ENCODE measurements at regions not wholly inside any gene's neighbourhood (a gene's known extent, or its start where the extent isn't known, plus 50 kb on each side); places are given as distances from the start of the nearest gene placed in this dataset.
"Not testable (repeated sequence)": the region's sequence is repeated elsewhere in the genome, so short reads cannot be mapped to it uniquely, and the experiment has no call there.

GRCh38 chr3:171982828-171983227, 56.5 kb upstream of the FNDC3B start:
- no peak for DNase-seq

- DNase-seq: not testable (repeated sequence)
Measured at GRCh38 chr3:171983685-171984084, 55.7 kb upstream of the FNDC3B start.

- no peak for DNase-seq
Measured at GRCh38 chr3:171984883-171985282, 54.5 kb upstream of the FNDC3B start.

- no peak for DNase-seq
Measured at GRCh38 chr3:171986176-171986575, 53.2 kb upstream of the FNDC3B start.

GRCh38 chr3:171986757-171987518, 52.4 kb upstream of the FNDC3B start:
- DNase-seq: no peak
